ENCODE measurements at regions not wholly inside any gene's neighbourhood (a gene's known extent, or its start where the extent isn't known, plus 50 kb on each side); places are given as distances from the start of the nearest gene placed in this dataset.
A peak's percentile ranks its signal among the peaks of the same experiment; 100 is the strongest.

DNA sequence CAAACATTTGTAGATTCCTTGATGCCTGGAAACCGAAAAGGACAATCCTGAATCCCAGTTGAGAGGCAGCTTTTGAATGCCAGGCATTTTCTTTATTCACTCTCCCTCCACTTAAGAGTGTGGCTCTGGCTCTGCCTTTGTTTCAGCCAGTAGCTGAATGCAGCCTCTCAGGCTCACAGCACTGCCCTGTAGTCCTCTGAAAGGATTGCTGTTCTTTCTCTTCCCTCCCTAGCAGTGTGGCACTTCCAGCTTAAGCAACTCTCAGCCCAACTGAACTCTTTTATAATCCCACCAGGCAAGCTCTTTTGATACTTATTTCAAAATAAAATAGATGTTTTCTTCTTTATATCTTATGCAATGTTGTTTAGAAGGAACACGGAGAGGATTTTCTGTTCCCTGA, 415.6 kb downstream of the GJA1 start:
- H3K27ac ChIP-seq = no peak overlapping the region
- in situ Hi-C loops (cut with MboI) = loop anchor here (10.0 kb wide), 2 partner anchors 174 to 334 kb away; no protein-coding TSS in a partner anchor
- H3K79me2 ChIP-seq (ENCODE audit: insufficient read depth) = no peaks in the 10 kb centered on the region

DNA sequence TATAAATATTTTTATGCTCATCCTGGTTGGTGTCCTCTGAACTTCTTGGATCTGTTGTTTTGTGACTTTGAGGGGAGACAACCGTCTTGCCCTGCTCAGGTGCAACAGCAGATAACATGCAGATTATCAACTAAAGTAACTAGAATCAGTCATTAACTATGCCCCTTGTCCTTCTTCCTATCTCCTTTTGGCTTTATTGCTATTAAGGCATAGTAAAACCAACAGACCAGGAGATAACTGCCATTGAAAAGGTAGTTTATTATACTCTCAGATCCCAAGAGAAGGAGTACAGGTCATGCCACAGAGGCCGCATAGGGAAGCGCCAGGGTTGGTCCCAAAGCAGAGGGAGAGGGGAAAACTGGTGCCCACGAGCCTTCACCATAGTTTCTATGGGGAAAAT, 418.2 kb downstream of the GJA1 start:
- H3K9me3 ChIP-seq (ENCODE audit: low read depth) = no peaks in the 10 kb centered on the region
- H3K4me1 ChIP-seq (ENCODE audit: insufficient read depth) = peaks cover 21% of the 10 kb centered on the region
- H3K4me2 ChIP-seq (ENCODE audit: unreplicated experiment) = no peak overlapping the region
- no peak overlapping the region for H3K27ac ChIP-seq
- H2AFZ ChIP-seq = no peak overlapping the region
- no peaks in the 10 kb centered on the region for H3K27me3 ChIP-seq (replicated peaks; ENCODE audit: insufficient read depth)
- no peaks in the 10 kb centered on the region for H3K9me2 ChIP-seq (ENCODE audit: insufficient read depth)
- no peaks in the 10 kb centered on the region for H4K20me1 ChIP-seq (ENCODE audit: insufficient read depth)
- no peak for DNase-seq
- H3K9ac ChIP-seq = no peak overlapping the region
- 93 to 95% methylated on average over 4 of the region's 4 CpGs for WGBS, 2 experiments (ENCODE audit: low coverage in 1 of 2, low lambda C conversion rate in 2 of 2, missing lambda C conversion rate in 2 of 2)
- H3K79me2 ChIP-seq (ENCODE audit: insufficient read depth) = no peaks in the 10 kb centered on the region
- in situ Hi-C loops (cut with MboI) = loop anchor here (10.0 kb wide), 2 partner anchors 171 to 331 kb away; no protein-coding TSS in a partner anchor
- no peak overlapping the region for H3K4me3 ChIP-seq
- no peaks in the 10 kb centered on the region for H3K36me3 ChIP-seq (ENCODE audit: low read depth)
- 0 out of 2 replicates have a peak, but pooled peaks cover 6% of the 10 kb centered on the region for H3F3A ChIP-seq (ENCODE audit: insufficient read depth)
- TF ChIP-seq EZH2phosphoT487 (IDR thresholded peaks at IDR 0.05; ENCODE audit: insufficient read depth, low read depth) (no peak), EZH2 (IDR thresholded peaks at IDR 0.05; ENCODE audit: insufficient read depth, poor library complexity, severe bottlenecking) (no peak)

More for the DNA sequence above, 415.6 kb downstream of the GJA1 start:
- Histone ChIP-seq H3K4me2 (ENCODE audit: unreplicated experiment) (no peak overlapping the region), H3K4me3 (no peak overlapping the region), H2AFZ (peak overlapping the region; percentile 71), H3F3A (ENCODE audit: insufficient read depth) (0 out of 2 replicates have a peak, but pooled peaks cover 2% of the 10 kb centered on the region), H3K9ac (0 out of 2 replicates have a peak overlapping the region, but pooled peaks have one; percentile 6), H3K9me2 (ENCODE audit: insufficient read depth) (no peaks in the 10 kb centered on the region), H4K20me1 (ENCODE audit: insufficient read depth) (no peaks in the 10 kb centered on the region), H3K9me3 (ENCODE audit: low read depth) (no peaks in the 10 kb centered on the region), H3K27me3 (replicated peaks; ENCODE audit: insufficient read depth) (no peaks in the 10 kb centered on the region), H3K36me3 (ENCODE audit: low read depth) (no peaks in the 10 kb centered on the region), H3K4me1 (ENCODE audit: insufficient read depth) (peaks cover 13% of the 10 kb centered on the region)
- TF ChIP-seq EZH2 (IDR thresholded peaks at IDR 0.05; ENCODE audit: insufficient read depth, poor library complexity, severe bottlenecking) (no peak), EZH2phosphoT487 (IDR thresholded peaks at IDR 0.05; ENCODE audit: insufficient read depth, low read depth) (no peak)
- peak; percentile 35 for DNase-seq
- WGBS, 2 experiments (ENCODE audit: low coverage in 1 of 2, low lambda C conversion rate in 2 of 2, missing lambda C conversion rate in 2 of 2) = 43 to 47% methylated on average over 2 of the region's 2 CpGs

DNA sequence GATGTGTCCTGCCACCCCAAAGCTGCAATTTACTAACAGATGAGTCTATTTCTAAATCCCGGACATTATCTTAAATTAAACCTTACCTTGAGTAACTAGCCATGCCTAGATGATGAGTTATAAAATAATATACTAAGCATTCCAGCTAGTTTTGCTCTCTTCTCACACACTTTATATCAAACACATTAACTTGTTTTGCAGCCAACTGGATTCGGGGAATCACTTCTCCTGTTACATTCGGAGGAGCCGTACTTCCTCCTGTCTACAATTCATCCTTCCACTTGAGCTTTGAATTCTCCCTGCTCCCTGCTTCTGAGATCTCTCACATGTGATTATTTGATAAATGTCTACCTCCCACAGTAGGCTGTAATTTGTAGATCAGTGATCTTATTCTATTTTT, 420.1 kb downstream of the GJA1 start:
- in situ Hi-C loops (cut with MboI) = loop anchor here (10.0 kb wide), 2 partner anchors 169 to 329 kb away; no protein-coding TSS in a partner anchor
- H3K9me3 ChIP-seq (ENCODE audit: low read depth) = no peaks in the 10 kb centered on the region
- DNase-seq = no peak
- 0 out of 2 replicates have a peak, but pooled peaks cover 6% of the 10 kb centered on the region for H3F3A ChIP-seq (ENCODE audit: insufficient read depth)
- H3K9me2 ChIP-seq (ENCODE audit: insufficient read depth) = no peaks in the 10 kb centered on the region
- H3K4me2 ChIP-seq (ENCODE audit: unreplicated experiment) = no peak overlapping the region
- no peaks in the 10 kb centered on the region for H3K79me2 ChIP-seq (ENCODE audit: insufficient read depth)
- no peak overlapping the region for H2AFZ ChIP-seq
- 0 out of 2 replicates have a peak overlapping the region, but pooled peaks have one; percentile 2 for H3K27ac ChIP-seq
- WGBS, 2 experiments (ENCODE audit: low coverage in 1 of 2, low lambda C conversion rate in 2 of 2, missing lambda C conversion rate in 2 of 2) = 90 to 94% methylated on average over 4 of the region's 4 CpGs
- H3K36me3 ChIP-seq (ENCODE audit: low read depth) = no peaks in the 10 kb centered on the region
- H3K4me3 ChIP-seq = no peak overlapping the region
- H4K20me1 ChIP-seq (ENCODE audit: insufficient read depth) = no peaks in the 10 kb centered on the region
- H3K9ac ChIP-seq = no peak overlapping the region
- no peaks in the 10 kb centered on the region for H3K27me3 ChIP-seq (replicated peaks; ENCODE audit: insufficient read depth)
- no peak for TF ChIP-seq EZH2 (IDR thresholded peaks at IDR 0.05; ENCODE audit: insufficient read depth, poor library complexity, severe bottlenecking)
- TF ChIP-seq EZH2phosphoT487 (IDR thresholded peaks at IDR 0.05; ENCODE audit: insufficient read depth, low read depth) = no peak
- H3K4me1 ChIP-seq (ENCODE audit: insufficient read depth) = peaks cover 15% of the 10 kb centered on the region

DNA sequence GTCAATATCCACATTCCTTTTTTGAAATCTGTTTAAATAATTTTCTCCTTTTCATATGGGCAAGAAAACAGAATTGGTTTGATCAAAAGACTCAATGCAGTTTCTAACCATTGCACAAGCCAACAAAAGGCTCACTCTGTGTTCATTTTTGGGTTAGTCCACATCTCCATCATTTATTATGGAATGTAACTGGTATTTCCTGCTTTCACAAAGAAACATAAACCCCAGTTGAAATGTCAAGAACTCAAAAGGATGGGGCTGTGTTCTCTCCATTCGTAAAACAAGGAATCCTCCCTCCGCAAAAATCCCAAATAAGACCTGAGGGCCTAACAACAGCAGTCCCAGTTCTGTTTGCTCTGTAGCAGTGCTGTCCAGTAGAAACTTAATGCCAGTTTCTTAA, 420.9 kb downstream of the GJA1 start:
- Histone ChIP-seq H3F3A (ENCODE audit: insufficient read depth) (0 out of 2 replicates have a peak, but pooled peaks cover 6% of the 10 kb centered on the region), H3K27ac (no peak overlapping the region), H3K79me2 (ENCODE audit: insufficient read depth) (no peaks in the 10 kb centered on the region), H3K9me2 (ENCODE audit: insufficient read depth) (no peaks in the 10 kb centered on the region), H3K9me3 (ENCODE audit: low read depth) (no peaks in the 10 kb centered on the region), H3K4me1 (ENCODE audit: insufficient read depth) (peaks cover 15% of the 10 kb centered on the region), H3K4me3 (no peak overlapping the region), H3K9ac (no peak overlapping the region), H3K4me2 (ENCODE audit: unreplicated experiment) (peak overlapping the region; percentile 20), H4K20me1 (ENCODE audit: insufficient read depth) (no peaks in the 10 kb centered on the region), H3K36me3 (ENCODE audit: low read depth) (no peaks in the 10 kb centered on the region), H3K27me3 (replicated peaks; ENCODE audit: insufficient read depth) (no peaks in the 10 kb centered on the region), H2AFZ (peak overlapping the region; percentile 56)
- peak; percentile 30 for DNase-seq
- WGBS, 2 experiments (ENCODE audit: low coverage in 1 of 2, low lambda C conversion rate in 2 of 2, missing lambda C conversion rate in 2 of 2) = 63 to 71% methylated on average over 2 of the region's 2 CpGs
- in situ Hi-C loops (cut with MboI) = loop anchor here (10.0 kb wide), 2 partner anchors 169 to 329 kb away; no protein-coding TSS in a partner anchor
- TF ChIP-seq EZH2phosphoT487 (IDR thresholded peaks at IDR 0.05; ENCODE audit: insufficient read depth, low read depth) (no peak), EZH2 (IDR thresholded peaks at IDR 0.05; ENCODE audit: insufficient read depth, poor library complexity, severe bottlenecking) (no peak)
